Adrenal gland (tissue), 9 donors: ENCODE measurements at regions not wholly inside any gene's neighbourhood (a gene's known extent, or its start where the extent isn't known, plus 50 kb on each side); places are given as distances from the start of the nearest gene placed in this dataset.

ENCODE experiments used
- DNase-seq, 7 donors: peaks; one replicate each; pipeline ENCODE4 v3.0.0-alpha.2; 2019 to 2020
- H3K27ac ChIP-seq, 5 donors: fragments of 200-600 bp; sonication (generic) in 4 of 5; 1 replicate in 3 of 5; 2 replicates in 2 of 5; pipeline versions ENCODE4 v1.5.1 to v1.8.0; 2016 to 2020; ENCODE audit warnings: mild to moderate bottlenecking in 1 of 5
- H3K27me3 ChIP-seq: fragments of 200-600 bp; 2 replicates; pipeline ENCODE4 v1.8.0; 2021
- H3K36me3 ChIP-seq, 2 donors: fragments of 200-600 bp; replicated peaks in 1 of 2; 1 replicate in 1 of 2; 2 replicates in 1 of 2; pipeline versions ENCODE4 v1.5.1 to v1.8.0; 2018 to 2022
- H3K4me1 ChIP-seq, 2 donors: fragments of 200-600 bp; replicated peaks in 1 of 2; 1 replicate in 1 of 2; 2 replicates in 1 of 2; pipeline versions ENCODE4 v1.5.1 to v1.8.0; 2018 to 2021
- H3K4me3 ChIP-seq, 4 donors: fragments of 200-600 bp; sonication (generic) in 3 of 4; one replicate each; pipeline ENCODE4 v1.5.1; 2016 to 2018
- H3K9me3 ChIP-seq, 3 donors: fragments of 200-600 bp; sonication (generic) in 1 of 3; replicated peaks in 1 of 3; 1 replicate in 2 of 3; 2 replicates in 1 of 3; pipeline versions ENCODE4 v1.5.1 to v1.8.0; 2016 to 2021
- CTCF ChIP-seq, 6 experiments: fragments of 450-650 bp in 4 of 6; fragments of 200-600 bp in 2 of 6; sonication (generic) in 1 of 6; IDR thresholded peaks; 1 replicate in 5 of 6; 2 replicates in 1 of 6; pipeline versions ENCODE4 v1.5.1 to v1.8.0; 2016 to 2021; ENCODE audit warnings: antibody characterized with exemption in 6 of 6, mild to moderate bottlenecking in 2 of 6, moderate library complexity in 1 of 6
- POLR2A ChIP-seq, 2 donors: fragments of 450-650 bp; IDR thresholded peaks; one replicate each; pipeline ENCODE4 v1.6.1; 2017; ENCODE audit warnings: antibody characterized with exemption in 2 of 2, mild to moderate bottlenecking in 2 of 2, moderate library complexity in 1 of 2
- WGBS, 4 donors: extraction: QIAGEN DNeasy Blood & Tissue Kit in 2 of 4; methylation state at CpG; one replicate each; pipeline versions ENCODE4 v1.1.5 to v1.1.7; 2013 to 2017; 5-methylcytosine and 5-hydroxymethylcytosine counted together
- intact Hi-C, 2 donors: fragments of 100-400 bp; cut with DNase I; formaldehyde crosslinking; loops; one replicate each; pipeline versions ENCODE4 v1.14.1 to v1.15.0; 2022 to 2023
- donor health status: healthy with polysubstance abuse.
- donor health status: Bipolar disorder and iron deficiency.
- donor health status: DM: yes; HTN: yes; CAD: no.
- donor health status: DM: no; HTN: no; CAD: no.
- donor health status: DM: no; HTN: no; CAD: no.

- Histone ChIP-seq H3K9me3 (no peaks in the 10 kb centered on the region), H3K27me3 (no peaks in the 10 kb centered on the region), H3K4me1 (peaks cover 0 to 5% of the 10 kb centered on the region in 2 donors), H3K36me3 (no peaks in the 10 kb centered on the region), H3K27ac (no peak overlapping the region), H3K4me3 (no peak overlapping the region)
- DNase-seq: no peak
- intact Hi-C loops: no loop called here
- no peak for TF ChIP-seq CTCF (IDR thresholded peaks at IDR 0.05)
- TF ChIP-seq POLR2A (IDR thresholded peaks at IDR 0.05): no peak
- 85 to 95% (median 90%) methylated on average over 1 of the region's 1 CpG for WGBS, 4 donors
Observed at GRCh38 chr2:70012887-70013286, 51.5 kb upstream of the ASPRV1 start.

- no peaks in the 10 kb centered on the region for H3K27me3 ChIP-seq
- H3K4me1 ChIP-seq: peaks cover 0 to 5% of the 10 kb centered on the region in 2 donors
- H3K27ac ChIP-seq: no peak overlapping the region
- TF ChIP-seq POLR2A (IDR thresholded peaks at IDR 0.05): no peak
- TF ChIP-seq CTCF (IDR thresholded peaks at IDR 0.05): no peak
- intact Hi-C loops: no loop called here
- peak in 1 of 7 donors; percentile 27 for DNase-seq
- WGBS, 4 donors: 93 to 97% (median 95%) methylated on average over 7 of the region's 7 CpGs
- no peak overlapping the region for H3K4me3 ChIP-seq
- H3K36me3 ChIP-seq: no peaks in the 10 kb centered on the region
- no peaks in the 10 kb centered on the region for H3K9me3 ChIP-seq
Observed at GRCh38 chr2:70011786-70012185, 50.4 kb upstream of the ASPRV1 start.

GRCh38 chr2:70011335-70011734 lies 49.9 kb upstream of the ASPRV1 start:
- TF ChIP-seq POLR2A (IDR thresholded peaks at IDR 0.05) (no peak), CTCF (IDR thresholded peaks at IDR 0.05) (no peak)
- Histone ChIP-seq H3K27ac (no peak overlapping the region), H3K27me3 (no peaks in the 10 kb centered on the region), H3K4me3 (no peak overlapping the region), H3K4me1 (peaks cover 0 to 5% of the 10 kb centered on the region in 2 donors), H3K36me3 (no peaks in the 10 kb centered on the region), H3K9me3 (no peaks in the 10 kb centered on the region)
- intact Hi-C loops: no loop called here
- WGBS, 4 donors: 84 to 89% (median 86%) methylated on average over 4 of the region's 4 CpGs
- peak in 1 of 7 donors; percentile 7 for DNase-seq
